ENCODE measurements at regions not wholly inside any gene's neighbourhood (a gene's known extent, or its start where the extent isn't known, plus 50 kb on each side); places are given as distances from the start of the nearest gene placed in this dataset.

- H3K27me3 ChIP-seq (replicated peaks; ENCODE audit: control insufficient read depth, insufficient read depth, low read length, poor library complexity, severe bottlenecking): no peaks in the 10 kb centered on the region
- H3K36me3 ChIP-seq (ENCODE audit: control insufficient read depth, insufficient read depth, low read length): no peaks in the 10 kb centered on the region
- DNase-seq: no peak
- H3K4me1 ChIP-seq (ENCODE audit: control insufficient read depth, insufficient read depth, low read length, poor library complexity, severe bottlenecking): no peaks in the 10 kb centered on the region
- no peak overlapping the region for H3K4me3 ChIP-seq (ENCODE audit: insufficient read depth, low read depth, low read length, poor library complexity, severe bottlenecking)
- no peak overlapping the region for H3K27ac ChIP-seq (ENCODE audit: insufficient read depth, low read length, poor library complexity, severe bottlenecking)
- H3K9me3 ChIP-seq (ENCODE audit: control insufficient read depth, low read length): no peaks in the 10 kb centered on the region
Measured at GRCh38 chr10:21183025-21183424, 285.9 kb upstream of the NEBL start.

GRCh38 chr10:21181451-21181850 is 284.3 kb upstream of the NEBL start:
- no peaks in the 10 kb centered on the region for H3K36me3 ChIP-seq (ENCODE audit: control insufficient read depth, insufficient read depth, low read length)
- H3K27ac ChIP-seq (ENCODE audit: insufficient read depth, low read length, poor library complexity, severe bottlenecking): no peak overlapping the region
- H3K4me3 ChIP-seq (ENCODE audit: insufficient read depth, low read depth, low read length, poor library complexity, severe bottlenecking): no peak overlapping the region
- no peaks in the 10 kb centered on the region for H3K27me3 ChIP-seq (replicated peaks; ENCODE audit: control insufficient read depth, insufficient read depth, low read length, poor library complexity, severe bottlenecking)
- no peak for DNase-seq
- H3K4me1 ChIP-seq (ENCODE audit: control insufficient read depth, insufficient read depth, low read length, poor library complexity, severe bottlenecking): no peaks in the 10 kb centered on the region
- no peaks in the 10 kb centered on the region for H3K9me3 ChIP-seq (ENCODE audit: control insufficient read depth, low read length)

GRCh38 chr10:21180604-21181003 is 283.5 kb upstream of the NEBL start:
- H3K4me1 ChIP-seq (ENCODE audit: control insufficient read depth, insufficient read depth, low read length, poor library complexity, severe bottlenecking): no peaks in the 10 kb centered on the region
- no peaks in the 10 kb centered on the region for H3K9me3 ChIP-seq (ENCODE audit: control insufficient read depth, low read length)
- H3K27ac ChIP-seq (ENCODE audit: insufficient read depth, low read length, poor library complexity, severe bottlenecking): no peak overlapping the region
- no peak for DNase-seq
- no peak overlapping the region for H3K4me3 ChIP-seq (ENCODE audit: insufficient read depth, low read depth, low read length, poor library complexity, severe bottlenecking)
- H3K27me3 ChIP-seq (replicated peaks; ENCODE audit: control insufficient read depth, insufficient read depth, low read length, poor library complexity, severe bottlenecking): no peaks in the 10 kb centered on the region
- H3K36me3 ChIP-seq (ENCODE audit: control insufficient read depth, insufficient read depth, low read length): no peaks in the 10 kb centered on the region

- no peak overlapping the region for H3K27ac ChIP-seq (ENCODE audit: insufficient read depth, low read length, poor library complexity, severe bottlenecking)
- no peak for DNase-seq
- no peak overlapping the region for H3K4me3 ChIP-seq (ENCODE audit: insufficient read depth, low read depth, low read length, poor library complexity, severe bottlenecking)
- H3K27me3 ChIP-seq (replicated peaks; ENCODE audit: control insufficient read depth, insufficient read depth, low read length, poor library complexity, severe bottlenecking): no peaks in the 10 kb centered on the region
- H3K36me3 ChIP-seq (ENCODE audit: control insufficient read depth, insufficient read depth, low read length): no peaks in the 10 kb centered on the region
- no peaks in the 10 kb centered on the region for H3K4me1 ChIP-seq (ENCODE audit: control insufficient read depth, insufficient read depth, low read length, poor library complexity, severe bottlenecking)
- H3K9me3 ChIP-seq (ENCODE audit: control insufficient read depth, low read length): no peaks in the 10 kb centered on the region
Measured at GRCh38 chr10:21176934-21177480, 279.9 kb upstream of the NEBL start.

- no peaks in the 10 kb centered on the region for H3K27me3 ChIP-seq (replicated peaks; ENCODE audit: control insufficient read depth, insufficient read depth, low read length, poor library complexity, severe bottlenecking)
Measured at GRCh38 chr10:21175797-21176196, 278.7 kb upstream of the NEBL start.

GRCh38 chr10:21174715-21175495 is 277.8 kb upstream of the NEBL start:
- no peak overlapping the region for H3K4me3 ChIP-seq (ENCODE audit: insufficient read depth, low read depth, low read length, poor library complexity, severe bottlenecking)
- H3K27ac ChIP-seq (ENCODE audit: insufficient read depth, low read length, poor library complexity, severe bottlenecking): no peak overlapping the region
- no peaks in the 10 kb centered on the region for H3K9me3 ChIP-seq (ENCODE audit: control insufficient read depth, low read length)
- no peaks in the 10 kb centered on the region for H3K36me3 ChIP-seq (ENCODE audit: control insufficient read depth, insufficient read depth, low read length)
- no peaks in the 10 kb centered on the region for H3K4me1 ChIP-seq (ENCODE audit: control insufficient read depth, insufficient read depth, low read length, poor library complexity, severe bottlenecking)
- H3K27me3 ChIP-seq (replicated peaks; ENCODE audit: control insufficient read depth, insufficient read depth, low read length, poor library complexity, severe bottlenecking): no peaks in the 10 kb centered on the region
- DNase-seq: no peak

More at GRCh38 chr10:21175797-21176196, 278.7 kb upstream of the NEBL start:
- Histone ChIP-seq H3K36me3 (ENCODE audit: control insufficient read depth, insufficient read depth, low read length) (no peaks in the 10 kb centered on the region), H3K9me3 (ENCODE audit: control insufficient read depth, low read length) (no peaks in the 10 kb centered on the region), H3K27ac (ENCODE audit: insufficient read depth, low read length, poor library complexity, severe bottlenecking) (no peak overlapping the region), H3K4me1 (ENCODE audit: control insufficient read depth, insufficient read depth, low read length, poor library complexity, severe bottlenecking) (no peaks in the 10 kb centered on the region), H3K4me3 (ENCODE audit: insufficient read depth, low read depth, low read length, poor library complexity, severe bottlenecking) (no peak overlapping the region)
- no peak for DNase-seq

- no peak for DNase-seq
- Histone ChIP-seq H3K36me3 (ENCODE audit: control insufficient read depth, insufficient read depth, low read length) (no peaks in the 10 kb centered on the region), H3K27ac (ENCODE audit: insufficient read depth, low read length, poor library complexity, severe bottlenecking) (no peak overlapping the region), H3K9me3 (ENCODE audit: control insufficient read depth, low read length) (no peaks in the 10 kb centered on the region), H3K27me3 (replicated peaks; ENCODE audit: control insufficient read depth, insufficient read depth, low read length, poor library complexity, severe bottlenecking) (no peaks in the 10 kb centered on the region), H3K4me3 (ENCODE audit: insufficient read depth, low read depth, low read length, poor library complexity, severe bottlenecking) (no peak overlapping the region), H3K4me1 (ENCODE audit: control insufficient read depth, insufficient read depth, low read length, poor library complexity, severe bottlenecking) (no peaks in the 10 kb centered on the region)
Measured at GRCh38 chr10:21173802-21174714, 276.9 kb upstream of the NEBL start.

GRCh38 chr10:21172930-21173801 is 276.1 kb upstream of the NEBL start:
- Histone ChIP-seq H3K4me1 (ENCODE audit: control insufficient read depth, insufficient read depth, low read length, poor library complexity, severe bottlenecking) (no peaks in the 10 kb centered on the region), H3K27ac (ENCODE audit: insufficient read depth, low read length, poor library complexity, severe bottlenecking) (no peak overlapping the region), H3K27me3 (replicated peaks; ENCODE audit: control insufficient read depth, insufficient read depth, low read length, poor library complexity, severe bottlenecking) (no peaks in the 10 kb centered on the region), H3K36me3 (ENCODE audit: control insufficient read depth, insufficient read depth, low read length) (no peaks in the 10 kb centered on the region), H3K4me3 (ENCODE audit: insufficient read depth, low read depth, low read length, poor library complexity, severe bottlenecking) (no peak overlapping the region), H3K9me3 (ENCODE audit: control insufficient read depth, low read length) (no peaks in the 10 kb centered on the region)
- DNase-seq: no peak

GRCh38 chr10:21172542-21172929 is 275.4 kb upstream of the NEBL start:
- Histone ChIP-seq H3K36me3 (ENCODE audit: control insufficient read depth, insufficient read depth, low read length) (no peaks in the 10 kb centered on the region), H3K4me1 (ENCODE audit: control insufficient read depth, insufficient read depth, low read length, poor library complexity, severe bottlenecking) (no peaks in the 10 kb centered on the region), H3K9me3 (ENCODE audit: control insufficient read depth, low read length) (no peaks in the 10 kb centered on the region), H3K27me3 (replicated peaks; ENCODE audit: control insufficient read depth, insufficient read depth, low read length, poor library complexity, severe bottlenecking) (no peaks in the 10 kb centered on the region), H3K27ac (ENCODE audit: insufficient read depth, low read length, poor library complexity, severe bottlenecking) (no peak overlapping the region), H3K4me3 (ENCODE audit: insufficient read depth, low read depth, low read length, poor library complexity, severe bottlenecking) (no peak overlapping the region)
- DNase-seq: no peak
